ENCODE measurements at regions not wholly inside any gene's neighbourhood (a gene's known extent, or its start where the extent isn't known, plus 50 kb on each side); places are given as distances from the start of the nearest gene placed in this dataset.

- Histone ChIP-seq H4K20me1 (ENCODE audit: insufficient read depth, low read length) (no peaks in the 10 kb centered on the region), H3K4me3 (ENCODE audit: low read depth, low read length, poor library complexity, severe bottlenecking) (no peak overlapping the region), H3K36me3 (ENCODE audit: insufficient read depth, low read length) (no peaks in the 10 kb centered on the region), H3K79me2 (ENCODE audit: insufficient read depth, low read depth, low read length) (no peaks in the 10 kb centered on the region), H3K9me2 (ENCODE audit: insufficient read depth, low read length) (no peaks in the 10 kb centered on the region), H3K4me2 (ENCODE audit: low read length) (no peak overlapping the region), H2AFZ (ENCODE audit: low read length) (no peak overlapping the region), H3K27ac (ENCODE audit: low read depth, low read length, poor library complexity, severe bottlenecking) (no peak overlapping the region), H3K9me3 (ENCODE audit: low read length) (no peaks in the 10 kb centered on the region), H3K4me1 (ENCODE audit: insufficient read depth, low read length, poor library complexity, severe bottlenecking) (no peaks in the 10 kb centered on the region)
- no peak for DNase-seq (ENCODE audit: low spot score)
- intact Hi-C loops (cut with micrococcal nuclease; ENCODE audit: unreplicated experiment), result no loop called here
- TF ChIP-seq EZH2phosphoT487 (IDR thresholded peaks at IDR 0.05; ENCODE audit: borderline replicate concordance, low read depth, low read length) (no peak), CTCF (conservative IDR thresholded peaks at IDR 0.05; ENCODE audit: low read length) (no peak)
- ChIA-PET CTCF (ENCODE audit: unreplicated experiment) (no interaction called here), POLR2A (interaction anchor here (0.7 to 2.0 kb wide), 3 partner anchors 10 to 62 kb away, joined by 5 to 6 read pairs (median 5); no protein-coding TSS in a partner anchor)
- no TSS peak for BruUV-seq (replicated peaks)
Measured at GRCh38 chr3:141421639-141422319, 53.5 kb downstream of the ZBTB38 start.

- intact Hi-C loops (cut with micrococcal nuclease; ENCODE audit: unreplicated experiment), result no loop called here
- no peak overlapping the region for H2AFZ ChIP-seq (ENCODE audit: low read length)
- no peaks in the 10 kb centered on the region for H3K79me2 ChIP-seq (ENCODE audit: insufficient read depth, low read depth, low read length)
- H3K9me2 ChIP-seq (ENCODE audit: insufficient read depth, low read length), result no peaks in the 10 kb centered on the region
- no peak for TF ChIP-seq EZH2phosphoT487 (IDR thresholded peaks at IDR 0.05; ENCODE audit: borderline replicate concordance, low read depth, low read length)
- TF ChIP-seq CTCF (conservative IDR thresholded peaks at IDR 0.05; ENCODE audit: low read length), result no peak
- H3K9me3 ChIP-seq (ENCODE audit: low read length), result no peaks in the 10 kb centered on the region
- H3K4me2 ChIP-seq (ENCODE audit: low read length), result no peak overlapping the region
- no peak overlapping the region for H3K27ac ChIP-seq (ENCODE audit: low read depth, low read length, poor library complexity, severe bottlenecking)
- ChIA-PET CTCF (ENCODE audit: unreplicated experiment) (interaction anchor here (1.5 kb wide), 1 partner anchor 53 kb away, joined by 5 read pairs; no protein-coding TSS in a partner anchor), POLR2A (interaction anchor here (1.1 to 2.0 kb wide), 3 partner anchors 11 to 446 kb away, joined by 3 to 5 read pairs (median 5); no protein-coding TSS in a partner anchor)
- no peaks in the 10 kb centered on the region for H4K20me1 ChIP-seq (ENCODE audit: insufficient read depth, low read length)
- H3K36me3 ChIP-seq (ENCODE audit: insufficient read depth, low read length), result no peaks in the 10 kb centered on the region
- no TSS peak for BruUV-seq (replicated peaks)
- H3K4me1 ChIP-seq (ENCODE audit: insufficient read depth, low read length, poor library complexity, severe bottlenecking), result no peaks in the 10 kb centered on the region
- H3K4me3 ChIP-seq (ENCODE audit: low read depth, low read length, poor library complexity, severe bottlenecking), result no peak overlapping the region
- DNase-seq (ENCODE audit: low spot score), result no peak
Measured at GRCh38 chr3:141422961-141423582, 54.8 kb downstream of the ZBTB38 start.

Data from OCI-LY7 (cell line).